Fibroblast of skin of right quadriceps (primary cell): ENCODE measurements at regions not wholly inside any gene's neighbourhood (a gene's known extent, or its start where the extent isn't known, plus 50 kb on each side); places are given as distances from the start of the nearest gene placed in this dataset.
"Not testable (repeated sequence)": the region's sequence is repeated elsewhere in the genome, so short reads cannot be mapped to it uniquely, and the experiment has no call there.

Experiments
- DNase-seq: peaks from one replicate; pipeline ENCODE4 v3.0.0-alpha.2; 2013

- no peak for DNase-seq
Observed at GRCh38 chr5:174528821-174529544, 195.4 kb upstream of the MSX2 start.

DNA sequence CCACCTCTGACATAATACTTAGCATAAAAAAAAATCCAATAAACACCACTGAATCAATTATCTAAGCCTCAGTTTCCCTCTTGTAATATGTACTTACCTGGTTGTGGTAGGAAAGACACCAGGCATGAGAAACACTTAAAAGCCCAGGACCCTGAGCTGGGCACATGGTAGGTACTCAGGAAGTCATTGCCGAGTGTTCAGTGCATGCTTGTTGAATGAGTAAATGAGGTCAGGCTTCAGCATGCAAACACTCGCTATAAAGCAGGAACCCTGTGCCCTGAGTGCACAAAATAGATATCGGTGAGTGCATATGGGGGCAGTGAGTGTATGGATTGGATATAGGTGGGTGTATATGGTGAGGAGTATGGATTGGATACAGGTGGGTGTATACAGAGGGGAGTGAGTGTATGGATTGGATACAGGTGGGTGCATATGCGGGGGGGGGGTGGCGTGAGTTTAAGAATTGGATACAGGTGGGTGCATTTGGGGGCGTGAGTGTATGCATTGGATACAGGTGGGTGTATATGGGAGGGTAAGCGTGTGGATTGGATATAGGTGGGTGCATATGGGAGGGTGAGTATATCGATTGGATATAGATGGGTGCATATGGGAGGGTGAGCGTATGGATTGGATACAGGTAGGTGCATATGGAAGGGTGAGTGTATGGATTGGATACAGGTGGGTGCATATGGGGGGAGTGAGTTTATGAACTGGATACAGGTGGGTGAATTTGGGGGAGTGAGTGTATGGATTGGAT lies 194.3 kb upstream of the MSX2 start:
- DNase-seq = no peak

DNA sequence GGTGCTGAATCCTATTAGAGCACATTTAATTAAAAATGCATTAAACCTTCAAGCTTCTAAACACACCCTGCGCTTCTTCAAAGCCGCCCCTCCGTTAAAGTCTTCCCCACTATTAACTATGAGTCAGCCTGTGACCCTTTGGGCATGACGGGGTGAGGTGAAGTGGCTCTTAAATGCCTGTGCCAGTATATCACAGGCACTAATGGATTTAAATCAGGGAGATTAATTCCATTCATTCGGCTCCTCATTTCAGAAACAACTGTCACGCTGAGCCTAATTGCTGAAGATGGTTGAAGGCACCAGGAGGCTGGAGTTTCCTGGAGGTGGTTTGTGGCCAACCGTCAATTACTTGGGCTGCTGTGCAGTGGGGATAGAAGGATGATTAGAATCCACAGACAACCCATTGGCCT lies 192.6 kb upstream of the MSX2 start:
- no peak for DNase-seq

GRCh38 chr5:174532455-174533453 lies 191.6 kb upstream of the MSX2 start:
- peak; percentile 94 for DNase-seq

DNA sequence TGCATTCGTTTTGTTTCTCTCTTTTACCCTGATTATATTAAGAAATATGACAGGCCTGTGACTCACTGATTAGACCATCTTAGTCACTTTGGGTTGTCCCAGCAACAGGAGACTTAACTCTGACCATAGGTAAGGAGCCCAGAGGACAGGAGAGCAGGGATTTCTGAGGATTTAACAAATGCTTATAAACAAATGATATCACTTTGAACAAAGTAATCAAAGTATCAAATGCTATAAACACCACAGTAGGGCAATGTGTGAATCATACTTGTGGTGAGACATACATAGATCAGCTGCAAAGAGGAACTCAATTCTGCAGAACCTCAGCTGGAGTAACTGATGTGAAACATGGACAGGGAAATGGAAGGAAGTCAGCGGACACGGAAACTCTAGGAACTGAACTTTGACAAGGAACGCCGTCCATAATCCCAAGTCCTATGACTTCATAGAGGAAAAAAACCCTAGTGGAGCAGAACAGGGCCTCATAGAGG lies 190.6 kb upstream of the MSX2 start:
- DNase-seq = peak; percentile 89

DNA sequence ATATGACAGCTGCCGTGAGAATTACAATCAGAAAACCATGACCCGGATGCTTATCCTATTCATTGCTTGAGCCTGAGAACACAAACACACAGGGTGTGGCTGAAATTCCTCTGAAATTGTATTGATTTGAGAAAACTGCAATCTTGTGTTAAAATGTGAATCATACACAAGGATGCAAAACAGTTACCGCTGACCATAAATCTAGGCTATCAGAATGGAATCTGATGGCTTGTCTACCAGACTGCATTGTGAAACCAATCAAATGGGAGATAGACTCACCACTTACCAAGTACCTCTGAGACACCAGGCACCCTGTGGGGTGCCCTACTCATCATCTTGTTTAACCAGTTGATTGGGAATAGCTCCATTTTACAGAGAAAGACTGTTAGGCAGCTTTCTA lies 188.7 kb upstream of the MSX2 start:
- DNase-seq = peak; percentile 64

DNA sequence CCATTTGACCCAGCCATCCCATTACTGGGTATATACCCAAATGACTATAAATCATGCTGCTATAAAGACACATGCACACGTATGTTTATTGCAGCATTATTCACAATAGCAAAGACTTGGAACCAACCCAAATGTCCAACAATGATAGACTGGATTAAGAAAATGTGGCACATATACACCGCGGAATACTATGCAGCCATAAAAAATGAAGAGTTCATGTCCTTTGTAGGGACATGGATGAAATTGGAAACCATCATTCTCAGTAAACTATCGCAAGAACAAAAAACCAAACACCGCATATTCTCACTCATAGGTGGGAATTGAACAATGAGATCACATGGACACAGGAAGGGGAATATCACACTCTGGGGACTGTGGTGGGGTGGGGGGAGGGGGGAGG lies 184.6 kb upstream of the MSX2 start:
- not testable (repeated sequence) for DNase-seq

DNA sequence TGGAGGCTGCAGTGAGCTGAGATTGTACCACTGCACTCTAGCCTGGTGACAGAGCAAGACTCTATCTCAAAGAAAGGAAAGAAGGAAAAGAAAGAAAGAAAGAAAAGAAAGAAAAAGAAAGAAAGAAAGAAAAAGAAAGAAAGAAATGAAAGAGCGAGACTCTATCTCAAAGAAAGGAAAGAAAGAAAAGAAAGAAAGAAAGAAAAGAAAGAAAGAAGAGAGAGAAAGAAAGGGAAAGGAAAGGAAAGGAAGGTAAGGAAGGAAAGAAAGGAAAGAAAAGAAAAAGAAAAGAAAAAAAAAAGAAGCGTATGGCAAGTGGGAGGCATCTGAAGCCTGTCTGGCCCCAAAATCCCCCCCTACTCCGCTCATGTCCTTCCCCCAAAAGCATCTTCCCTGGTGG lies 182.3 kb upstream of the MSX2 start:
- DNase-seq = no peak

DNA sequence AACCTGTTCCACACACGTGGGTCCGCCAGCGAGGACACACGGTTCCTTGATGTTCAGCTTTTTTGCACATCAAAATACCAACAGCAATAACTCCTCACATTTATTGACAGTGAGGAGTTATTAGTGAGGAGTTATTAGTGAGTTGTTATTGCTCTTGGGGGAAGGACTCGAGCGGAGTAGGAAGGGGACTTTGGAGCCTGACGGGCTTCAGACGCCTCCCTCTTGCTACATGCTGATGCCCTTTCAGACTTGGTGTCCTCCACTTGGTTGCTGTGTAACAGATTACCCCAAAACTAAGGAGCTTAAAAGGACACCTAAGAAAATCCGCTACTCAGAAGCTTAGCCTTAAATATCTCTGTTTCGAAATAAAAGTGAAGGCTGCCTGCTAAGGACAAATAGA lies 181.9 kb upstream of the MSX2 start:
- DNase-seq = no peak

- DNase-seq = no peak
Observed at GRCh38 chr5:174545926-174546325, 178.5 kb upstream of the MSX2 start.

DNA sequence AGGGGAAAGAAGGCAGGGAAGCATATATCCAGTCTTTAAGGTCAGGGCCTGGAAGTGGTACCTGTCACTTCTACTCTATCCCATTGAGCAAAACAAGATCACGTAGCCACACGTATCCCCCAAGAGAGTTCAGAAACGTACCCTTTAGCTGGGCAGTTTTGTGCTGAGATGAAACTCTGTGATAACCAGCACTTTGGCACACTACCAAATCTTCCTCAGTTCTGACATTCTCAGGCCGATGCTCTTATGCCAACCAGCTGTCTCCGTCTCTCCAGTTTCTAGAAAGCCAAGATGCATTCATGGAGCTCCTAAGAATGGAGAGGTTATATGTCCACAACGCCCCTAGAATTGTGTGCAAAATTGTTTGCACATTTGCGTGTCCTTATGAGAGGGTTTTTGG lies 176.6 kb upstream of the MSX2 start:
- no peak for DNase-seq

- DNase-seq = no peak
Observed at GRCh38 chr5:174549254-174549653, 175.1 kb upstream of the MSX2 start.

DNA sequence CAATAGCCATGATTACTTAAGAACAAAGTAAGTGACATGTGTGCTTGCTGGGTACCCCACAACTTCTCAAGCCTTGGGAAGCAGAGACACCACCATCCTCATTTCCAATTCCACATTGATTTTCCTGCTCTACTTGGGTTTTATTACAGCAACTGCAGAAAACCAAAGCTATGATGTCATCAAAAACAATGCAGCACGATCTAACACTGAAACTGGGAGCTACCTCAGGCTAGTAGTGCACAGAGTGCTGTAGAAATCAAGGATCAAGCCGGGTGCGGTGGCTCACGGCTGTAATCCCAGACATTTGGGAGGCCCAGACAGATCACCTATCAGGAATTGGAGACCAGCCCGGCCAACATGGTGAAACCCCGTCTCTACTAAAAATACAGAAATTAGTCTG lies 174.4 kb upstream of the MSX2 start:
- no peak for DNase-seq

DNA sequence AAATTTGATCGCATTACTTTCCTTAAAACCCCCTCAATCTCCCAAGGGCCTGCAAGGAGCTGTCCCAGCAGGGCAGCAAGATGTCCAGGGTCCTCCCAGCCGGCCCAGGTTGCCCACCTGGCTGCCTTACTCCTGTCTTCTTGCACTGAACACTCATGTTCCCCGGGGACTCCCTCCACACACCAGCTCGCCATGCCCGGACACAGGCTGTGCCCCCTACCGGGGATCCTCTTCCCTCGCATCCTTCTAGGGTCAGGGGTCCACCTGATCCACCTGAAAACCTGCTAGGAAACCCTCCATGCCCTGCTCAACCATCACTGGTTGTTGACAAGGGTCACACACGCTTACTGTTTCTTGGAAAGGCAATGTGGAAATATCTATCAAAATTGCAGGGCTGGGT lies 172.0 kb upstream of the MSX2 start:
- DNase-seq = no peak

- DNase-seq = peak; percentile 24
Observed at GRCh38 chr5:174553556-174553955, 170.8 kb upstream of the MSX2 start.

GRCh38 chr5:174555726-174556125 lies 168.7 kb upstream of the MSX2 start:
- DNase-seq = no peak

DNA sequence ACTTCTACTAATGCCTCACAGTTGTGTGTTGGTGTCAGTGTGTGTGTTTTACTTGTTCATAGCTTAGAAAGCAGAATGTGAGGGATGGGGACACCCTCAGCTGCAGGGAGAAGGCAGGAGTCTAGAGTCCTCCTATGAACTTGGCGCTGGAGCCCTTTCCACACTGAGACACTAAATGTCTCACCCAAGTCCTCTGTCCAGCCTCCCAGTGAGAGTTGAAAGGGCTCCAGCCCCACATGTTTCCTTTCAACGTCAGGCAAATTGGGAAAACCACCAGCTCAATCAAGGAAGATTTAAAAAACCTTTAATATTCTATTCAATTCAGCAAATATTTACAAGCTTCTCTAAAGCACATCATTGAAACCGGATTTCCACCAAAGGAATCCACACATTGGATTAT lies 167.6 kb upstream of the MSX2 start:
- DNase-seq = no peak

- DNase-seq = no peak
Observed at GRCh38 chr5:174558190-174558589, 166.2 kb upstream of the MSX2 start.

DNA sequence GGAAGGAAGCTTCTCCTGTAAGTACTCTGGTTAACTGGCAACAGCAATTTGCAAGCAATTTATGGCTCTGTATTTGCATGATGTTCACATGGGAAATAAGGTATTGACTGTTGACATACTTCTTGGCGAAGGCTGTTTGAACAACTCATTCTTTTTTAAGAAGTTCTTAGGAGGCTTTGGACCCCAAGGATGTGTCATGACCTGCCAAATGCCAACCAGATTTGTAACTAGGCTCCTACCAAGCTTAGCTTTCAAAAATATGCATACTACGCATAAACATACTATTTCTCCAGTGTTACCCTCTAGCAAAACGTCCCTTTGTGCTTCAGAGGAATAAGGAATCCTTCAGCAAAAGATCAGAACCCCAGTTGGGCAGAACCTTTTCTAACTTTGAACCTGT lies 165.2 kb upstream of the MSX2 start:
- DNase-seq = peak; percentile 59

DNA sequence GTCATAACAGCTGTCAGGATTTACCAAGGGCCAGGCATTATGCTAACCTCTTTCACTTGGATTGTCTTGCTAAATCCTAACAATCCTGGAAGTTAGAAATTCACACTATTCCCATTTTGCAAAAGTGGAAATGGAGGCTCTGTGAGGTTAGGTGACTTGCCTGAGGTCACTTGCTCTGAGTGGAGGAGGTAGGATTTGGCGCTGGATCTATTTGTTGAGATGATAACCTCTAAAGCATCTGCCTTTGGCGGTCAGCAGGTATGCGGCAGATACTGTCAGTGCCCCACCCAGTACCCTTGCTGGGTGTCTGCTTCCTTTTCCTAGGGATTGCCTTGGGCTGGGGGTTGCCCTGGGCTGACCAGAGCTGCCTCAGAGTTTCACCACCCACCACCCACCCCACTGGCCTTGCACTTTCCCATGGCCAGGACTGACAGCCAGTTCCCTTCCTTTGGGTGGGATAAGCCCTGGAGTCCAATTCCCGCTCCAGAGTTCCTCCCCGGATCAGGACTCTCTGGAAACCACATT lies 164.8 kb upstream of the MSX2 start:
- DNase-seq = no peak

- DNase-seq = no peak
Observed at GRCh38 chr5:174560861-174561260, 163.5 kb upstream of the MSX2 start.

GRCh38 chr5:174563040-174563439 lies 161.3 kb upstream of the MSX2 start:
- not testable (repeated sequence) for DNase-seq

DNA sequence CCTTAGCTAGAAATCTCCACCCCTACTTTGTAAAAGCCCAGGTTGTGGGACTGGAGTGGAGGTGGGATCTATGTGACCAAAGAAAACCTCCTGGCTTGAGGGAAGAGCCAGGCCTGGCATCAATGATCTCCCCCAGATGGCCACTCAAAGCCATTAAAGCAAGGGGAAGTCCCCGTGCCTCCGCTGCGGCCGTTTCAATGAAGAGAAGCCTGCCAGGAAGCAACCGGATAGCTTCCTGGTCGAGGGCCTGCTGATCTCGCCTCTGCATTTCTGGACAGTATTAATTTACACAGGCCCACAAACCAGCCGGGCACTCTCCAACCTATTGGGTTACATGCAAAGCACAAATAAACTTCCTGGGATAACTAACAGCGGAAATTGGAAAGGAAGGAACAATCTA lies 160.5 kb upstream of the MSX2 start:
- DNase-seq = no peak
